ENCODE measurements at regions not wholly inside any gene's neighbourhood (a gene's known extent, or its start where the extent isn't known, plus 50 kb on each side); places are given as distances from the start of the nearest gene placed in this dataset.

- no peak for TF ChIP-seq SRF (IDR thresholded peaks at IDR 0.05; ENCODE audit: low read depth, low read length)
- no peak for TF ChIP-seq JUN (IDR thresholded peaks at IDR 0.05; ENCODE audit: low read depth, low read length)
- TF ChIP-seq, protein P1, sequence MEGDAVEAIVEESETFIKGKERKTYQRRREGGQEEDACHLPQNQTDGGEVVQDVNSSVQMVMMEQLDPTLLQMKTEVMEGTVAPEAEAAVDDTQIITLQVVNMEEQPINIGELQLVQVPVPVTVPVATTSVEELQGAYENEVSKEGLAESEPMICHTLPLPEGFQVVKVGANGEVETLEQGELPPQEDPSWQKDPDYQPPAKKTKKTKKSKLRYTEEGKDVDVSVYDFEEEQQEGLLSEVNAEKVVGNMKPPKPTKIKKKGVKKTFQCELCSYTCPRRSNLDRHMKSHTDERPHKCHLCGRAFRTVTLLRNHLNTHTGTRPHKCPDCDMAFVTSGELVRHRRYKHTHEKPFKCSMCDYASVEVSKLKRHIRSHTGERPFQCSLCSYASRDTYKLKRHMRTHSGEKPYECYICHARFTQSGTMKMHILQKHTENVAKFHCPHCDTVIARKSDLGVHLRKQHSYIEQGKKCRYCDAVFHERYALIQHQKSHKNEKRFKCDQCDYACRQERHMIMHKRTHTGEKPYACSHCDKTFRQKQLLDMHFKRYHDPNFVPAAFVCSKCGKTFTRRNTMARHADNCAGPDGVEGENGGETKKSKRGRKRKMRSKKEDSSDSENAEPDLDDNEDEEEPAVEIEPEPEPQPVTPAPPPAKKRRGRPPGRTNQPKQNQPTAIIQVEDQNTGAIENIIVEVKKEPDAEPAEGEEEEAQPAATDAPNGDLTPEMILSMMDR (IDR thresholded peaks at IDR 0.05; ENCODE audit: control extremely low read depth in 1 of 3, insufficient read depth in 1 of 3, low read depth in 1 of 3, low read length in 3 of 3), result no peak
- TF ChIP-seq MAX (IDR thresholded peaks at IDR 0.05), result no peak
- no peak for TF ChIP-seq BACH1 (IDR thresholded peaks at IDR 0.05; ENCODE audit: low read length)
- TF ChIP-seq, protein P2, sequence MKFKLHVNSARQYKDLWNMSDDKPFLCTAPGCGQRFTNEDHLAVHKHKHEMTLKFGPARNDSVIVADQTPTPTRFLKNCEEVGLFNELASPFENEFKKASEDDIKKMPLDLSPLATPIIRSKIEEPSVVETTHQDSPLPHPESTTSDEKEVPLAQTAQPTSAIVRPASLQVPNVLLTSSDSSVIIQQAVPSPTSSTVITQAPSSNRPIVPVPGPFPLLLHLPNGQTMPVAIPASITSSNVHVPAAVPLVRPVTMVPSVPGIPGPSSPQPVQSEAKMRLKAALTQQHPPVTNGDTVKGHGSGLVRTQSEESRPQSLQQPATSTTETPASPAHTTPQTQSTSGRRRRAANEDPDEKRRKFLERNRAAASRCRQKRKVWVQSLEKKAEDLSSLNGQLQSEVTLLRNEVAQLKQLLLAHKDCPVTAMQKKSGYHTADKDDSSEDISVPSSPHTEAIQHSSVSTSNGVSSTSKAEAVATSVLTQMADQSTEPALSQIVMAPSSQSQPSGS (IDR thresholded peaks at IDR 0.05; ENCODE audit: low read length), result no peak
- no peak for TF ChIP-seq SP2 (IDR thresholded peaks at IDR 0.05; ENCODE audit: low read length)
- no peak for TF ChIP-seq POLR2AphosphoS5 (IDR thresholded peaks at IDR 0.05; ENCODE audit: low read depth, low read length)
- no peak for TF ChIP-seq EP300 (IDR thresholded peaks at IDR 0.05; ENCODE audit: borderline replicate concordance in 1 of 2, low read depth in 2 of 2, low read length in 2 of 2)
- TF ChIP-seq POLR2A (IDR thresholded peaks at IDR 0.05; ENCODE audit: control extremely low read depth in 1 of 2, low read depth in 2 of 2, low read length in 2 of 2), result no peak
Observed at GRCh38 chrY:20433670-20434069, 141.9 kb upstream of the EIF1AY start.

Data from H1 (cell line).